ENCODE measurements at regions not wholly inside any gene's neighbourhood (a gene's known extent, or its start where the extent isn't known, plus 50 kb on each side); places are given as distances from the start of the nearest gene placed in this dataset.

DNA sequence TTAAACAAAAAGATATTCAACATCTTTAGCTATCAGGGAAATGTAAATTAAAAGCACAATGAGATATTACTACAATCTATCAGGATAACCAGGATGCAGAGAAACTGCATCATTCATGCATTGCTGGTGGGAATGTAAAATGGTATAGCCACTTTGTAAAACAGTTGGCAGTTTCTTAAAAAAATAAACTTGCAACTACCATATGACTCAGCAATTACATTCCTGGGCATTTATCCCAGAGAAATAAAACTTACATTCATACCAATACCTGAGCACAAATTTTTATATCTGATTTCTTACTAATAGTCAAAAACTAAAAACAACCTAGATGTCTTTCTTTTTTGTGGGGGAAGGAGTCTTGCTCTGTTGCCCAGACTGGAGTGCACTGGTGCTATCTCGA lies 190.3 kb upstream of the TAB2 start:
- peaks cover 0 to 14% (median 0%) of the 10 kb centered on the region in 12 donors for H3K4me1 ChIP-seq
- no peak overlapping the region for H3K27ac ChIP-seq
- no peaks in the 10 kb centered on the region for H3K9me3 ChIP-seq
- no peak overlapping the region for H3K4me3 ChIP-seq
- no peak for ATAC-seq
- 82 to 100% (median 93%) methylated on average over 1 of the region's 1 CpG for WGBS, 4 donors
- DNase-seq, result no peak
- H3K36me3 ChIP-seq, result no peaks in the 10 kb centered on the region
- no peak for TF ChIP-seq POLR2A (IDR thresholded peaks at IDR 0.05)
- TF ChIP-seq, protein P1, sequence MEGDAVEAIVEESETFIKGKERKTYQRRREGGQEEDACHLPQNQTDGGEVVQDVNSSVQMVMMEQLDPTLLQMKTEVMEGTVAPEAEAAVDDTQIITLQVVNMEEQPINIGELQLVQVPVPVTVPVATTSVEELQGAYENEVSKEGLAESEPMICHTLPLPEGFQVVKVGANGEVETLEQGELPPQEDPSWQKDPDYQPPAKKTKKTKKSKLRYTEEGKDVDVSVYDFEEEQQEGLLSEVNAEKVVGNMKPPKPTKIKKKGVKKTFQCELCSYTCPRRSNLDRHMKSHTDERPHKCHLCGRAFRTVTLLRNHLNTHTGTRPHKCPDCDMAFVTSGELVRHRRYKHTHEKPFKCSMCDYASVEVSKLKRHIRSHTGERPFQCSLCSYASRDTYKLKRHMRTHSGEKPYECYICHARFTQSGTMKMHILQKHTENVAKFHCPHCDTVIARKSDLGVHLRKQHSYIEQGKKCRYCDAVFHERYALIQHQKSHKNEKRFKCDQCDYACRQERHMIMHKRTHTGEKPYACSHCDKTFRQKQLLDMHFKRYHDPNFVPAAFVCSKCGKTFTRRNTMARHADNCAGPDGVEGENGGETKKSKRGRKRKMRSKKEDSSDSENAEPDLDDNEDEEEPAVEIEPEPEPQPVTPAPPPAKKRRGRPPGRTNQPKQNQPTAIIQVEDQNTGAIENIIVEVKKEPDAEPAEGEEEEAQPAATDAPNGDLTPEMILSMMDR (IDR thresholded peaks at IDR 0.05), result no peak
- H3K27me3 ChIP-seq, result no peaks in the 10 kb centered on the region
- intact Hi-C loops (cut with DNase I), result no loop called here

DNA sequence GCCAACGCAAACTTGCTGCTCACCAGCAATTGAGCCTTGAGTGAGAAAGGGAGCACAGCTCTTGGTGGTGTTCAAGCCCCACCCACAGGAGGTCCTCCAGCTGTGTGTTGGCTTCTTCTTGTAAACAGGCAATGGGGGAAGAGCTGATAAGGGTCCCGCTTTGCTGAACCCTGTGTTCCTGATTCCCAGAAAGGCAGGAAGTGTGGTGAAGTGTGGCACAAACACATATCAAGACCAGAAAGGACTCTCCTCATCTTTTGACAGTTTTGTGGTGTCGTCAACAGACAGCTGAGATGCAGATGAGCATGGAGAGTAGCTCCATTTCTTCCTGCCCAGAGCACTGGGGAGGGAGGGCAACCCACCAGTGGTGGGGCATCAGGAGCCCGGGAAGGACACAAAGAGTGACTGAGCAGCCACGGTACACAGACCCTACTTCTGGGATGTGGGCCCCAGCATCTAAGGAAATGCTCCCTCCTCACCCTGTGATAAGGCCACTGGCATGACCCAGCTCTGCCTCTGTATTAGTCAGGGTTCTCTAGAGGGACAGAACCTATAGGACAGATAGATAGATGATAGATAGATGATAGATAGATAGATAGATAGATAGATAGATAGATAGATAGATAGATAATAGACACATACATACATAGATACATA lies 188.9 kb upstream of the TAB2 start:
- peak in 1 of 5 donors; percentile 26 for DNase-seq

DNA sequence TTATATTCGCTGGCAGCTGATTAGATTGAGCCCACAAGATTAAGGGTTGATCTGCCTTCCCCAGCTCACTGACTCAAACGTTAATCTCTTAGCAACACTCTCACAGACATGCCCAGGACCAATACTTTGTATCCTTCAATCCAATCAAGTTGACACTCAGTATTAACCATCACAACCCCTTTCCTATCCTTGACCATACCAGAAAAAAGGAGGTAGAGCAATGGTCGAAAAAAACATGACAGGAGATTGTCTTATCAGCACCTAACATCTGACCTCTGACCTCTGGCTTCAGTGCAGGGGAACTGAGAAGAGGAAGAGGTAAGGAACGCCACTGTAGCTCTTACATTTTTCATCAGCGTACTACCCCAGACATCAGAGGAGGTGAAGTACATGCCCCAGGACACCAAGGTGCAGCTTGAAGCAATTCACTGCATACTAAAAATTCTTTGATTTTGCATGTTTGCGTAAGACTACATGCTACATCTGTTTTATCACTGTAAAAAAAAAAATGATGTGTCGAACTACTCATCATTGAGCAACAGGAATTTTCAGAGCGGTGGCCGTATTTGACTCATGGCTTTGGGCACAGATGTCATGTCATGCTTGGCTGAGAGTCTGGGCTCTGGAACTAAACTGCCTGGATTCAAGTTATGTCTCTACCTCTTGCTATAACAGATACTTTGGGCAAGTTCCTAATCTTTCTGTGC lies 188.0 kb upstream of the TAB2 start:
- H3K9me3 ChIP-seq, result no peaks in the 10 kb centered on the region
- WGBS, 4 donors, result 72 to 90% (median 79%) methylated on average over 9 of the region's 9 CpGs
- ATAC-seq, result peak in 2 of 4 donors; percentile 36 to 67
- TF ChIP-seq, protein P1 (IDR thresholded peaks at IDR 0.05), result no peak
- TF ChIP-seq POLR2A (IDR thresholded peaks at IDR 0.05), result no peak
- intact Hi-C loops (cut with DNase I), result no loop called here
- peaks cover 0 to 6% (median 0%) of the 10 kb centered on the region in 9 donors for H3K27me3 ChIP-seq
- H3K4me1 ChIP-seq, result peaks cover 0 to 14% (median 0%) of the 10 kb centered on the region in 12 donors
- no peak overlapping the region for H3K4me3 ChIP-seq
- peak overlapping the region in 1 of 12 donors; percentile 46 for H3K27ac ChIP-seq
- DNase-seq, result peak in 2 of 5 donors; percentile 31 to 32
- H3K36me3 ChIP-seq, result no peaks in the 10 kb centered on the region

More for the DNA sequence above, 188.9 kb upstream of the TAB2 start:
- intact Hi-C loops (cut with DNase I), result no loop called here
- peaks cover 0 to 14% (median 0%) of the 10 kb centered on the region in 12 donors for H3K4me1 ChIP-seq
- H3K27me3 ChIP-seq, result peaks cover 0 to 4% (median 0%) of the 10 kb centered on the region in 9 donors
- H3K9me3 ChIP-seq, result no peaks in the 10 kb centered on the region
- 45 to 52% (median 52%) methylated on average over 5 of the region's 5 CpGs for WGBS, 4 donors
- no peak for TF ChIP-seq POLR2A (IDR thresholded peaks at IDR 0.05)
- TF ChIP-seq, protein P1 (IDR thresholded peaks at IDR 0.05), result no peak
- H3K36me3 ChIP-seq, result no peaks in the 10 kb centered on the region
- peak in 3 of 4 donors; percentile 42 to 63 (median 54) for ATAC-seq
- peak overlapping the region in 2 of 12 donors; percentile 45 to 46 for H3K27ac ChIP-seq
- H3K4me3 ChIP-seq, result no peak overlapping the region

DNA sequence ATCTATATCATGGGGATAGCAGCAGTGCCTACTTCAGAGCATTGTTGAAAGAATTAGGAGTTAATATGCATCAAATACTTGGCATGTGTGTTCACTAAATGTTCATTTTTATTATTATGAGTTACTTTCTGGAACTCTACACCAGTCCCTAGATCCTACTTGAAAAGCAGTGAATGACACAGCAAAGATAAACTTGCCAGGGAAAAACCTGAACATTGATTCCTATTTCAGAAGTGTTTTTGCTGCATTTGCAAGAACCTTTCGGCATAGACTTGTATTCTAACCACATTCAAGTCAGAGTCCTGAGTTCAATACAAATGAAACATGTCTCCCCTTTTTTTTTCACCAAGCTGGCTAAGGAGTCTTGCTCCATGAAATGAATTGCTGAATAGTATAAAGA lies 187.4 kb upstream of the TAB2 start:
- H3K9me3 ChIP-seq, result no peaks in the 10 kb centered on the region
- no peak overlapping the region for H3K4me3 ChIP-seq
- H3K27me3 ChIP-seq, result peaks cover 0 to 6% (median 0%) of the 10 kb centered on the region in 9 donors
- peak overlapping the region in 1 of 12 donors; percentile 34 for H3K27ac ChIP-seq
- no peak for TF ChIP-seq POLR2A (IDR thresholded peaks at IDR 0.05)
- TF ChIP-seq, protein P1 (IDR thresholded peaks at IDR 0.05), result no peak
- intact Hi-C loops (cut with DNase I), result no loop called here
- no peaks in the 10 kb centered on the region for H3K36me3 ChIP-seq
- WGBS, 4 donors, result 85 to 95% (median 91%) methylated on average over 1 of the region's 1 CpG
- ATAC-seq (no peak), DNase-seq (no peak)
- peaks cover 0 to 14% (median 0%) of the 10 kb centered on the region in 12 donors for H3K4me1 ChIP-seq
